Fibroblast of skin of right biceps (primary cell): ENCODE measurements at regions not wholly inside any gene's neighbourhood (a gene's known extent, or its start where the extent isn't known, plus 50 kb on each side); places are given as distances from the start of the nearest gene placed in this dataset.

Source experiments
- DNase-seq: peaks from one replicate; pipeline ENCODE4 v3.0.0-alpha.2; 2013

DNA sequence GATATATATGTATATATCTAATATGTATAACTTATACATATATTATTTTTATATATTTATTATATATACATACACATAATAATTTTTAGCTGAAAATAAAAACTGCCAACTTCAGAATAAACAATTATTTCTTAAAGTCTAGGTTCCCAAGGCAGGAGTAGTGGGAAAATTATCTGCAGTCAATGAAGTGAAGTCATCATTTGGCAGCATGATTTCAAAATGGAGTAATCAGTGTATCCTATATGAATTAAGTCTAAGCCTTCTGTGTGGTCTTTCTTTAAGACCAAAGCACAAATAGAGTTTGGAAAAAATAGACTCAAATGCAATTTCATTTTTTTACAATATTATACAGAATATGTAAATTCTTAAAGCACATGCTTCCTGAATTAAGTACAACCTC is 251.0 kb downstream of the SAMD5 start:
- no peak for DNase-seq

DNA sequence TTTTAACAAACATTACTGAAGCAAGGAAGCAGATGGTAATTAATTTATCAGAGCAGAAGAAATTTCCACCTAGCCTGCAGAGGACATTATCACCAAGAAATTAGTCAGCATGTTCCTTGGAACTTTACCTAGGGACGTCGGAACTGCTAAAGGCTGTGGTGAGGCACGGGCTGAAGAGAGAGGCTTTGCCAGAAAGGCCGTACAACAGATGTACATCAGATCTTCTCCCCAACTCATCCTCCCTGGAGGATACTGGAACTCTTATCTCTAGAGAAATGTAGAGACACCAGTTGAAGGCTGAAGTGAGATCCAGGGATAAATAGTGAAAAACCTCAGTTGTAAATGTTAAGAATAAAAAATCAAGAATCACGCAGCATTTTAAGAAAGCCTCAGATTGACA is 257.1 kb downstream of the SAMD5 start:
- no peak for DNase-seq

GRCh38 chr6:147768969-147769368 is 260.5 kb downstream of the SAMD5 start:
- no peak for DNase-seq

GRCh38 chr6:147769496-147770087 is 261.1 kb downstream of the SAMD5 start:
- no peak for DNase-seq

DNA sequence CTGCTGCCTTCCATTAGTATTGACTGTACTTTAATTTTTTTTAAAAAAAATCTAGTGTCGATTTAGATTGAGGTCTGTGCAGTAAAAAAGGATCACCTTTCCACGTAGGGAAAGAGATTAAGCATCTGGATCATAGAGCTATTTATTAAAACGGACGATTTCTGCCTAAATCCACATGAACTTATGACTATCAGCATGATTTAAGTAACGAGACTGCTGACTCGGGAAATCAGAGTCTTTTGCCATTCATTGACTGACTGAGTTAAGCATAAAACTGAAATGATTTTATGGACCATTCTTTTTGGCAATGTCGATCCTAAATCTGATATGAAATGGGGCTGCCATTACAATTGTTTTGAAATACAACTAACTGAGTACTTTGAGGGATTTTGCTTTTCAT is 261.7 kb downstream of the SAMD5 start:
- DNase-seq = no peak

DNA sequence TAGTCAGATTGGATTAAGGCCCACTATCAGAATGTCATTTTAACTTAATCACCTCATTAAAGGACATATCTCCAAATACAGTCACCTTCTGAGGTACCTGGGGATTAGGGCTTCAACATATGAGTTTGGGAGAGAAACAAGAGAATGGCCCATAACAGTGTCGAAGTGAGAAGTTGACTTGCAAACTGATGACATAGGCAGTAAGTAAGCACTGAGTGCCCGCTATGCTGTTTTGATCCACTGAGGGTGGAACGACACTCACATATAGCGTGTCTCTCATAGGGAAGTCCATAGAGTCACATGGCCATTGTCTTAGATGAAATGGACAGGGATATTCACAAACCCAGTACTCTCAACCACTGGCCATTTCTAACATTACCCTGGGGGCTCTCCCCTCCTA is 264.2 kb downstream of the SAMD5 start:
- no peak for DNase-seq

DNA sequence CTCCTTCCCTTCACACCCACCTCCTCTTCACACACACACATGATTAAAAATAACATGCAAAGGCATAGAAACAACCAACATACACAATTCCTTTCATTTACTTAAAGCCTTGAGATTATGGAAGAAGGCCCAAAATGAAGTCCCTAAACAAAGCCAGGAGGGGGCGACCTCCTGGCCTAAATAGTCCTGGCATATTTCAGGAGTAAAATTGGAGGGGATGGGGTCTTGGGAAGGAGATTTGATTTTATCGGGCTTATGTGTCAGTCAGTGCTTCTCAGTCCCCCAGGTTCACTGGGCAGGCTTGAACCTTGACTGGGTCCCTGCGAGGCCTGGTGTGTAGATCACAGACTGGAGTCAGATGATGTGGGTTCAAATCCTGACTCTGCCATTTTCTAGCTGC is 266.4 kb downstream of the SAMD5 start:
- no peak for DNase-seq

- DNase-seq = no peak
Observed at GRCh38 chr6:147776631-147777213, 268.2 kb downstream of the SAMD5 start.

DNA sequence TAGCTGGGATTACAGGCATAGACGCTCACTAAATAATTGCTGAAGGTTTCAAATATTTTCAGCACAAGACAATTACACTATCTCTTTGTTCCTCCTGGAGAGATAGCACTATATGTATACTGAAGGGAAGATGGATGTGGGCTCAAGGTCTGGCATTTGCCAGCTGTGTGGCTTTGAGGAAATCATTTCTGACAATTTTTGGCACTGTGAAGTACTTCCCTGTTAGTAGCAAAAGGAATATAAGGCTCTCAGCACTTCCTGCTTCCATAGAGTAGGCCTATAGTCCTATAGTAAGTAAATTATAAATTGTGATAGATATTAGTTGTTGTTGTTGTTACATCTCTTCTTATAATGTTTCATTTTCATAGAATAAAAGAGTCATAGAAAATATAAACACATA is 271.1 kb downstream of the SAMD5 start:
- DNase-seq = no peak

DNA sequence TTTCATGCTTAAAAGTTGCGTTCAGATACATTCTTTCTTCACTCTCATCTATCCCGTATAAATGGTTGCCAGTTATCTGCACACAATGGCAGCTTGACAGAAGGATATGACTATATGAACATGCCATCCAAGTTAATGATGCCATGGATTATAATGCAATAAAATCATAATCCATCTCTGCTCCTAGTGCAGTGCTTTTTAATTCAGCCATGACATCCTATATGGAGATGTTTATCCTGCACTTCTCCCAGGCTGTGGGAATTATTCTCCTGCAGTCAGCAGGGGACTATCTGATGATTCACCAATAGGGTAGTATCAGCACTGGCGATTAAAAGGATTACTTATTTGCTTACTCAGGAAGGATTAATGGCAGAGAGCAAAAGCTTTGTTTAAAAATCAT is 273.8 kb downstream of the SAMD5 start:
- DNase-seq = peak; percentile 68

- no peak for DNase-seq
Observed at GRCh38 chr6:147784371-147784770, 275.9 kb downstream of the SAMD5 start.

- DNase-seq = no peak
Observed at GRCh38 chr6:147787417-147787816, 278.9 kb downstream of the SAMD5 start.

DNA sequence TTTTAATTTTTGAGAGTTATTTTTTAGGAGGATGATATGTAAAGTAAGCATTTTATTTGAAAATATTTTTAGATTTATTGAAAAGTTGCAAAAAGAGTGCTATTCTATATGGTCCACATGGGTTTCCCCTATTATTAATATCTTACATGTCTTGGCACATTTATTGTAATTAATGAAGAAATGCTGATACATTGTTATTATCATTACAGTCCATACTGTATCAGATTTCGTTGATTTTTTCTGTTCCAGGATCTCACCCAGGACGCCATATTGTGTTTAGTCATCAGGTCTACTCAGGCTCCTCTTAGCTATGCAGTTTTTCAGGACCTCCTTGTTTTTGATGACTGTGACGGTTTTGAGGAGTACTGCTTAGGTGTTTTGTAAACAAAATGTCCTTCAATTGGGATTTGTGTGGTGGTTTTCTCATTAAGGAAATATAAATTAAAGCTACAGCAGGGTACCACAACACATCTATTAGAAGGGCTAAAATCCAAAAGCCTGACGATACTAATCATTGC is 281.0 kb downstream of the SAMD5 start:
- DNase-seq = no peak

GRCh38 chr6:147793871-147794643 is 285.6 kb downstream of the SAMD5 start:
- DNase-seq = no peak

DNA sequence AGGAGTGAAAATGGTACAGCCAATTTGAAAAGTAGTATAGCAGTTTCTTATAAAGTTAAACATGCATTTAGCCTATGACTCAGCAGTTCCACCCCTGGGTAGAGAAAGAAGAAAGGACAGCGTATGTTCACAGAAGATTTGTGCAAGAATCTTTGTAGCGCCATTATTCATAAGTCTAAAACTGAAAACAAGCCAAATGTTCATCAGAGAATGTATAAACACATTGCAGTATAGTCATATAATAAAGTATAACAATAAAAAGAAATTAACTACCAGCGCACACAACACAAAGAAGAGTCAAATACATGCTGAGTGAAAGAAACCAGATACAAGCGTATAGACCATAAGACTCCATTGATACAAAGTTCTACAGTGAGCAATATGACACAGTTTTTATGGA is 294.0 kb downstream of the SAMD5 start:
- no peak for DNase-seq

DNA sequence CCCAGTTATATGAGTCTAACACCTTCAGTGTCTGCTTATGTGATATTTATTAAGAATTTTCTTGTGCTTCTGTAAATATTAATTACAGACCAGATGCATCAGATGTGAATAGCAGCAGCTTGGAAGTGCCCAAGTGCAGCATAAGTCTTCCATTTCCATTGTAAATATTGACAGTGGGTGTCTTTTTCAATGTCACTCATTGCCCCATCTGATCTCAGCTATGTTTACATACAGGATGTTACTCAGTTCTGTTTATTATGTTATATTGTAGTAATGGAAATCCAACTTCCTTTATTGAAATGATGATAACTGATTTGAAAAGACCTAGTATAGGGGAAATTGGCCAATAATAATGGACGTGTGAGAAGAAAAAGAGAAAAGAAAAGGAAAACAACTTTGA is 296.7 kb downstream of the SAMD5 start:
- no peak for DNase-seq

GRCh38 chr6:147806697-147807096 is 298.2 kb downstream of the SAMD5 start:
- DNase-seq = no peak

DNA sequence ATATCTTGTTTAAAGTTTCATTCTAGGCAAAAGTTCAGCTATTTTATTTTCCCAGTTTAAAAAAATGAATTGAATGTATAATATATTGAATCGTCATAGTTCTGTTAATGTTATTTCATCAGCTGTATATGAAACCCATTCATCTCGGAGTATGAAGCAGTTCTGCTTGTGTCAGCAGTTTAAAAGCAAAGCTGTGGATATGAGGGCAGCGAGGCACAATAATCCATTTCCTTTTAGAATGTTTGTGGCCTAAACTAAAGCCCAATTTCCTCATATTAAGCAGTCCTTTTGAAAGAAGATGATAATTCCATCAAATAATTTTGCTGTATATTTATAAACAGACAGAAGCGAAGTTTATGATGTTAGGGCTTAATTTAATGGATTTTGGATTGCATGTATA is 300.1 kb downstream of the SAMD5 start:
- DNase-seq = no peak

- no peak for DNase-seq
Observed at GRCh38 chr6:147811913-147812629, 303.6 kb downstream of the SAMD5 start.

GRCh38 chr6:147817042-147817689 is 308.7 kb downstream of the SAMD5 start:
- DNase-seq = no peak

DNA sequence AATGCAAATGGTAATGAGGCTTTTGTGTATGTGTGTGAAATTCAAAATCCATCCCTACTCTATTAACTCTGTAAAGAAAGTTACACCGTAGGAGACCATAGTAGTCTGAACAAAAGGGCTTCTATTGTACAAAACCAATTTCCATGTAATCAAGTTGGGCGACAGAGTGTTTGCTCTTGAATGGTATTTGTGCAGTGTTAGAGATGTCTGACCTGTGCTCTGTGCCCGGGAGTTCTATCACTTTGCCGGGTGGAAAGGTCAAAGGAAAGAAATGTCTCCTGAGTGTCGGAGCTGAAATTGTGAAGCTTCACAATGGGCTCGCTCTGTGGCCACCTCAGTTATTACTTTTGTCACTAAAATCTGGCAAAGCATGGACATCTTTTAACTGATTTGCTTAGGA is 312.0 kb downstream of the SAMD5 start:
- DNase-seq = no peak

GRCh38 chr6:147821295-147821897 is 312.9 kb downstream of the SAMD5 start:
- DNase-seq = no peak

DNA sequence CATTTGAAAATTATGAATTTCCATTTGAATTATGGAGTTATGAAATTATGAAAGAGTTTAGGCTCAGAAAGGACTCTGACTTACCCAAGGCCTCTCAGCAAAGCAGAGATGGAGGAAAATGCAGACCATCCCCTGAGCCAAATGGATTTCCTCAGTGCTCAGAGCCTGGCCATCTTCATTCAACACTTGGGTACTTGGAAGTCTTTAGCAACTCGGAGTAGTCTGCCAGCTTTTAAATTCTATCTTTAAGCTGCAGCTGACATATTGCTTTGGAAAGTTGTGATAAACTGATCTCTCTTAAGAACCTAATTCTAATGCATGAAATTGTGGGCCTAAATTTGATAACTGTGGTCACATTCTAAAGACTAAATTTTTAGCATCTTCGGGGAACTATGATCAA is 315.4 kb downstream of the SAMD5 start:
- DNase-seq = no peak
